Inferior parietal cortex (tissue), 1 donor: ENCODE measurements at regions not wholly inside any gene's neighbourhood (a gene's known extent, or its start where the extent isn't known, plus 50 kb on each side); places are given as distances from the start of the nearest gene placed in this dataset.
"Not testable (repeated sequence)": the region's sequence is repeated elsewhere in the genome, so short reads cannot be mapped to it uniquely, and the experiment has no call there.

Experiments
- DNase-seq: peaks from one replicate; pipeline ENCODE4 v3.0.0-alpha.2; 2016; ENCODE audit errors: extremely low spot score

GRCh38 chr14:29370024-29370423 is 557.6 kb downstream of the PRKD1 start:
- no peak for DNase-seq

GRCh38 chr14:29376237-29376636 is 551.4 kb downstream of the PRKD1 start:
- DNase-seq = no peak

GRCh38 chr14:29380826-29381225 is 546.8 kb downstream of the PRKD1 start:
- DNase-seq = no peak

DNA sequence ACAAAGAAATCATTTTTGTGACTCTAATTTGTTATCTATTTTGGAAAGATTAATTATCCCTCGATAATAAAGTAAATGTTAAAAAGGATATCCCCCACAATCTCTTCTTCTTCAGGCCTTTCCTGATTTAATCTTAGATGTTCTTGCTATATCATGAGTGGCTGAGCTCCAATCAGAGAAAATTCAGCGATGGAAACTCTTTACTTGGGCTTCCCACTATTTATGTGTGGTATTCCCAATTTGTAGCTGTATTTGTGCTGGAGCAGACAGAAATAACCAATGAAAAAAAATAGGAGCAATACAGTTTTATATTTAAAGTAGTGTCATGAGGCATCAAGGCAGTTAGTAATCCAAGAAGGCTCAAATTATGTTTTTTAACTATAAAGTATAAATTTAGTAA is 539.1 kb downstream of the PRKD1 start:
- DNase-seq = no peak

GRCh38 chr14:29390081-29390832 is 537.4 kb downstream of the PRKD1 start:
- no peak for DNase-seq

GRCh38 chr14:29391231-29391630 is 536.4 kb downstream of the PRKD1 start:
- DNase-seq = no peak

GRCh38 chr14:29391801-29392200 is 535.8 kb downstream of the PRKD1 start:
- DNase-seq = no peak

GRCh38 chr14:29392287-29392686 is 535.4 kb downstream of the PRKD1 start:
- DNase-seq = no peak

DNA sequence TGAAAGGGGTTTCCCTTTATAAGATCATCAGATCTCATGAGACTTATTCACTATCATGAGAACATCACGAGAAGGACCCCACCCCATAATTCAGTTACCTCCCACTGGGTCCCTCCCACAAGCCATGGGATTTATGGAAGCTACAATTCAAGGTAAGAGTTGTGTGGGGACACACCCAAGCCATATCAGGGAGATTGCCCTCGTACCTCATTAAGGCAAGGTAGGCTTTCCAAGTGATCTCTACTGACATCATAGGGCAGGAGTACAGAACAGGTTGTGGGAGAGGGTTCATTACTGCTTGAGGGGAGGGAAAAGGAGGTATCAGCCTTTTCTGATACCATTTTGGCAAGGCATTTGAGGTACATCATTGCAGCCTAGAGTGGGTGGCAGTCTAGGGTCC is 524.6 kb downstream of the PRKD1 start:
- DNase-seq = no peak

GRCh38 chr14:29410581-29410980 is 517.1 kb downstream of the PRKD1 start:
- no peak for DNase-seq

GRCh38 chr14:29414931-29415330 is 512.7 kb downstream of the PRKD1 start:
- not testable (repeated sequence) for DNase-seq

GRCh38 chr14:29419736-29420135 is 507.9 kb downstream of the PRKD1 start:
- no peak for DNase-seq

GRCh38 chr14:29421156-29421728 is 506.4 kb downstream of the PRKD1 start:
- no peak for DNase-seq

DNA sequence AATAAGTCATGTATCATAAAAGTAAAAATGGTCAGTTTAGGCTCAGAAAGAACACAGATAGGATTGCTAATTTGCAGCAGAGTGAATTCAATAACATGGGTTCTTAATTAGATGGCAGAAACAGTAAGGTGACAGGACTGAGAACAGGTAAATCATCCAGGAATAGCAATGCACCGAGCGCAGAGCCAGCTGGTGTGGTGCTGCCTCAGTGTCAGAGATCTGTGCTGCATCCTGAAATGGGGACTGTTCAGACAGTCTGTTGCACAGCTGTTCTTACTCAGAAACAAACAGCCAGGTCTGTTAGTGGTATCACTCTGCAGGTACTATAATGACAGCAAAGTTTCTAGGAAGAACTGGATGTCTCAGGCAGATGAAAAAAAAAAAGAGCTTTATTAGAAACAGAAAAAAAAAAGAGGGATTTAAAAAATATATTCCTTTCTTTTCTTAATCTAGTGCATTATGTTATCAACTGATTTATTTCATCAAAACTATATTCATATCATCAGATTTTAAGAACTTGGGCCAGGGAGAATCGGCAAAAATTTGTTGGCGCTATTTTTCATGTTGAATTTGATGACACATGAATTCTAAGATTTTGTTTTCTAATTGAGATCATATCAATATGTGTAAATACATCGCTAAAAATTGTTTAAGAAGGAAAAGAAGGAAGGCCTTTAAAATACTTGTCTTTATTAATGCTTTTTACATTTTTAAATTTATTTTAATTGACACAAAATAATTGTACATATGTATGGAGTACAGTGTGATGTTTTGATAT is 501.8 kb downstream of the PRKD1 start:
- no peak for DNase-seq

DNA sequence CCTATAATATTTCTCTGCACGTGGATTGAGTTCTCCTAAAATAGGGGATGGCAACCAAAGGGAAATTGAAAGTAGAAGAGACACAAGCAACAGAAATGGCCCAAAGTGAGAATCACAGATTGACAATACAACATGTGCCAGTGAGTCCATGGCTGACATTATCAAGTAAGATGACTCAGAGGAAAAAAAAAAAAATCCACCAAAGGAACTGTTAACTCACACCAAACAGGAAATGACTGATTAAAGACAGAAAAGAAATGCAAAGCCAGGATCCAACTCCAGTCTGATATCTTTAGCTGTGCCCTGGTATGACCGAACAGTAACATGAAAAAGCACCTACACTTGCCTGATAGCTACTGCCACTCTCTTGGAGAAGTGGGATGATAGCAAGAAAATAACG is 485.0 kb downstream of the PRKD1 start:
- no peak for DNase-seq

DNA sequence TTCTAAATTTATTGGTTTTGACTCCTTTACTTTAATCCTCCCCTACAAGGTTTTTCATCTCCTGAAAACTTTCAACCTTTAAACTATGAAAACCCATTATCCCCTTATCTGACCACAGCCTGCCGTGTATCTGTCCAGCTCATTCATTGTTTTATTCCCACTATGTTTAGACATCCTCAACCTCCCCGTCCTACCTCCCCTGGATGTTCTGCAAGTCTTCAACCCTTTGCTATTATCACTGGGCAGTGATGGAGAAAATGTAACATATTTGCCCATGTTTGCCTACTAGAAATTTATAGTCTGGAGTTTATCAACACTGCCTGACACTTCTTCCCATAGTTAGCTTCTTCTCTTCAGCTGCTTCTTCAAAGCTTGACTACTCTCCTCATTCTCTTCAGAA is 483.4 kb downstream of the PRKD1 start:
- DNase-seq = no peak

DNA sequence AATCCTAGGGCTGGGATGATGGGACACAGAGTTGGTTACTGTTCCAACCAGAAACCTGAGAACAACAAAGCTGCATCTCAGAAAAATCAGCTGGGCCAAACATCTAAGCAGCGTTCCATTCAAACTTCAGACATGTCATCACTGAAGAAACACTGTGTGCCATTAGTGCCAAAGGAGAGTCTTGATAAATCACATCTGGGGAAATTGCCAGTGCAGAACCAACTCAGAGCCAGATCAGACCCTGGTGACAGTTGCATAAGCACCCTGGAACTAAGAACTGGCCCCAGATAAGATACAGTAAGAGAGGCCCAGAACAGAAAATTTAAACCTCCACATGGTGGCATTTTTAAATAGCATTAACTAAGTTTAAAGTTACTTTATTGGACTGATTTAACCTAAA is 482.8 kb downstream of the PRKD1 start:
- DNase-seq = no peak

DNA sequence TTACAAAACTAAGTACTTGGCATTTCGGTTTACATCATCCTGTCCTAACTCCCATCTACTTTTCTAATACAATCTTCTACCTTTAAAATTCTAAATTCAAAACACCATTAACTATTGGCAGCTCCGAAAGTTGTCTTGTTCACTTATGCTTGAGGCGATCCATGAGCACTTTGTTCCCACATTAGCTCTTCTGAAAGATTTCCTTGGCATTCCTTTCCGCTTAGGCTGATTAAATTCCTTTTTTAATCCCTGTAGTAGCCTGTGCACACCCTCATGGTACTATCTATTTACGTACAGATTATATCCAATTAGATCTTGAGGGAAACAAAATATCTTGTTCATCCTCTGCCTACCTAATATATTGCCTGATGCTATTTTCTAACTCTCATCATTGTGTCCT is 480.7 kb downstream of the PRKD1 start:
- no peak for DNase-seq

DNA sequence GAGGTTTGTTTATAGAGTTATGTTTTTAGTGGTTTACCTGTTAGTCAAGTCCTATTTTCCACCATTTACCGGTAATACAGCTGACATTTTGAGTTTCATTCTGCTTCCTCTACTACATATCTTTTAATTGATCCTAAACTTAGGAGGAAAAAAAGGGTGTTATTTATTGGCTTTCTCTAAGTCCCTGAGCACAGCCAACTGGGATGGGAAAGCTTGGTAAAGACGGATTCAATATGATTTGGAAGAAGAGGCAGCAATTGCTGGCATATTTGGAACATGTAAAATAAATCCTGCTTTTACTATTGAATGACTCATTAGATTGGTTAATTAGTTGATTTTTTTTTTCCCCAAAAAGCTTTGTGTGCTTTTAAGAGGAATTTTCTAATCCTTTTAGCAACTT is 475.7 kb downstream of the PRKD1 start:
- no peak for DNase-seq

DNA sequence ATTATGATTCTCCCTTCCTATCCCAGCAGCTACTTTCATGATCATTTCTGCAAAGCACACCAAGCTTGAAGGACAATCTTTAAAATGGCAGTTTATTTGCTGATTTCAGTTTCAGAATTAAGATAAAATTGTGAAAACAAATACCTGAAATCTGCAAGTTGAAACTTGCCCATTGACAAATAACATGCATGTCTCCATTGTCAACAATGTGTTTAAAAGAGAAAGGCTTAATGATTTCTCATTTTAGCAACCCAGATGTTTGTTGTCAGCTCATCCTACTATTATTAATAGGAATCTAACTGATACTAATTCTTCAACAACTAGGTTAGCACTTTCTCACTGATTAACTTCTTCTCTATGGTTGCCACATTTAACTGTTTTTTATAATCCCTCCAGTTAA is 474.6 kb downstream of the PRKD1 start:
- no peak for DNase-seq

DNA sequence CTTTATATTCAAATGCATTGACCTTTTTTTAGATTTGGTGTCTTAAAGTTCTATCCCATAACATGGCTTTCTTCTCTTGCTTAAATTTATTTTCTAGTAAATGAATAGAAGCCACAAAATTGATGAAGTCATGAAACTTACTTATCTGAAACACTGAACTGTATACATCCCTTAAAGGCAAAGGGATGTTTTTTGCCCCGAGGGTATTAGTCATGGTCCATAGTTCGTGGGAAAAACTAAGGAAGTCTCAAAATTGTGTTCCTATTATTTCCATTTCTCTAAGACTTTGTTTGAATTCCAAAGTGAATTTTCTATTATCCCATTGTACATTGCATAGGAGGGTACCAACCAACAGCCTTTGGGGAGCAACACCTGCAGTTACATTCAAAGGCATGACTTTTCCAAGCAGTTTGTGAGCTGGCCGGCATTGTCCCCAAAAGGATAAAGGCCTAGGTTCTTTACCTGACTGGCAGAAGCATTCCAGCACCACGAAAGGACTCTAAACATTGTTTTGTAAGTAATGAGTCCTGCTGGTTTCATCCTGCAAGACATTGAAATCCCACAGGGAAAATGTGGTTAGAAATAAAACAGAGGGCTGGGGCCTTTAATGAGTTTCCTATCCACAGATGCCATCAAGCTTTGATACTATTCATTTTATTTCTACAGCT is 473.5 kb downstream of the PRKD1 start:
- no peak for DNase-seq

DNA sequence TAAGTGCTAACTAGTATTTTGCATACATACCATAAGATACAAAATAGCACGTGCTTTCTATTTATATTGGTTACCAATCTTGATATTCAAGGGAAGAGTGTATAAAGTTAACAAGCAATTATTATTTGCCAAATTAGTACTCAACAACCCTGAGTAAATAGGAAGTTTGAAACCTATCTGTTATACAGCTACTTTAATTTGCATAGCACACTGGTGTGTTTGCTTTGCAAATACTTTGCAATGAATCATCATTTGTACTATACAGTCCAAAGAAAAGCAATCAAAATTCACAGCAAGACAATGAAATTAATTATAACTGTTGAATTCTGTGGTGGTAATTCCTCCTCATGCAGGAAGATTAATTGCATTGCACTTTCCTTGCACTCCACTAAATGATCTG is 469.1 kb downstream of the PRKD1 start:
- no peak for DNase-seq
